PC-9 (cell line): ENCODE measurements at regions not wholly inside any gene's neighbourhood (a gene's known extent, or its start where the extent isn't known, plus 50 kb on each side); places are given as distances from the start of the nearest gene placed in this dataset.

ENCODE experiments used
- BruUV-seq: library from RNA; stranded (reverse); fragments of 400-500 nt; replicated peaks from 2 replicates; lab custom pipeline; 2021; lab: Mats Ljungman, UMichigan
- CTCF ChIA-PET: fragments of 300-600 bp; sonication (Branson Sonifier 250); formaldehyde crosslinking; loops from one replicate; lab custom pipeline; 2022; ENCODE audit warnings: antibody characterized with exemption; lab: Charles Lee
- POLR2A ChIA-PET: fragments of 300-600 bp; sonication (Branson Sonifier 250); formaldehyde crosslinking; loops from one replicate; lab custom pipeline; 2022; ENCODE audit warnings: antibody characterized with exemption; ENCODE audit not compliant: unreplicated experiment; lab: Charles Lee
- DNase-seq, 2 experiments: peaks; one replicate each; pipeline versions ENCODE4 v3.0.0 to v3.0.0-alpha.2; 2015 to 2022; ENCODE audit warnings: mixed read lengths in 1 of 2
- H2AFZ ChIP-seq: fragments of 200-600 bp; sonication (generic); 2 replicates; pipeline ENCODE4 v1.8.1; 2017; ENCODE audit warnings: antibody characterized with exemption
- H3F3A ChIP-seq: fragments of 200-600 bp; sonication (generic); 2 replicates; pipeline ENCODE4 v1.8.1; 2017; ENCODE audit warnings: antibody characterized with exemption, mild to moderate bottlenecking, low read depth; ENCODE audit not compliant: insufficient read depth
- H3K27ac ChIP-seq: fragments of 200-600 bp; sonication (generic); 2 replicates; pipeline ENCODE4 v1.6.1; 2016; ENCODE audit warnings: mixed run types
- H3K27me3 ChIP-seq: fragments of 200-600 bp; sonication (generic); 2 replicates; pipeline ENCODE4 v1.6.1; 2016; ENCODE audit warnings: low read depth, mixed run types; ENCODE audit not compliant: insufficient read depth
- H3K36me3 ChIP-seq: fragments of 200-600 bp; sonication (generic); 2 replicates; pipeline ENCODE4 v1.6.1; 2016; ENCODE audit warnings: low read depth, mixed run types
- H3K4me1 ChIP-seq: fragments of 200-600 bp; sonication (generic); replicated peaks from 2 replicates; pipeline ENCODE4 v1.6.1; 2016; ENCODE audit warnings: mixed run types; ENCODE audit not compliant: insufficient read depth
- H3K4me2 ChIP-seq: fragments of 200-600 bp; sonication (generic); 2 replicates; pipeline ENCODE4 v1.6.1; 2017; ENCODE audit warnings: mixed run types
- H3K4me3 ChIP-seq: fragments of 200-600 bp; sonication (generic); 2 replicates; pipeline ENCODE4 v1.6.1; 2016; ENCODE audit warnings: mixed run types
- H3K79me2 ChIP-seq: fragments of 200-600 bp; sonication (generic); 2 replicates; pipeline ENCODE4 v1.6.1; 2017; ENCODE audit warnings: low read depth, mixed run types
- H3K9me2 ChIP-seq: fragments of 200-600 bp; sonication (generic); 2 replicates; pipeline ENCODE4 v1.8.1; 2017; ENCODE audit warnings: mild to moderate bottlenecking; ENCODE audit not compliant: insufficient read depth
- H3K9me3 ChIP-seq: fragments of 200-600 bp; sonication (generic); 2 replicates; pipeline ENCODE4 v1.8.1; 2016; ENCODE audit warnings: low read depth; ENCODE audit not compliant: insufficient read depth
- H4K20me1 ChIP-seq: fragments of 200-600 bp; sonication (generic); 2 replicates; pipeline ENCODE4 v1.8.1; 2017; ENCODE audit not compliant: insufficient read depth
- CTCF ChIP-seq: fragments of 200-600 bp; sonication (generic); conservative IDR thresholded peaks from 2 replicates; pipeline ENCODE4 v1.6.1; 2017; ENCODE audit warnings: mixed run types, antibody characterized with exemption, mild to moderate bottlenecking, moderate library complexity
- EZH2 ChIP-seq: fragments of 200-600 bp; sonication (generic); IDR thresholded peaks from 2 replicates; pipeline ENCODE4 v1.8.0; 2017; ENCODE audit warnings: antibody characterized with exemption, low read depth
- intact Hi-C: fragments of 100-400 bp; cut with micrococcal nuclease; formaldehyde crosslinking; loops from one replicate; pipeline ENCODE4 v1.10.0; 2022; ENCODE audit not compliant: unreplicated experiment

GRCh38 chr12:115639648-115640012 lies 637.9 kb downstream of the MED13L start:
- Histone ChIP-seq H4K20me1 (no peaks in the 10 kb centered on the region), H3K27me3 (peaks cover 46% of the 10 kb centered on the region), H3K79me2 (no peaks in the 10 kb centered on the region), H2AFZ (no peak overlapping the region), H3K4me3 (no peak overlapping the region), H3K9me2 (no peaks in the 10 kb centered on the region), H3K27ac (no peak overlapping the region), H3K9me3 (no peaks in the 10 kb centered on the region), H3K36me3 (no peaks in the 10 kb centered on the region), H3F3A (no peaks in the 10 kb centered on the region), H3K4me1 (no peaks in the 10 kb centered on the region), H3K4me2 (no peak overlapping the region)
- POLR2A ChIA-PET: no interaction called here
- intact Hi-C loops: no loop called here
- CTCF ChIA-PET: no interaction called here
- BruUV-seq: no TSS peak
- TF ChIP-seq CTCF: no peak
- TF ChIP-seq EZH2: no peak
- DNase-seq: no peak

DNA sequence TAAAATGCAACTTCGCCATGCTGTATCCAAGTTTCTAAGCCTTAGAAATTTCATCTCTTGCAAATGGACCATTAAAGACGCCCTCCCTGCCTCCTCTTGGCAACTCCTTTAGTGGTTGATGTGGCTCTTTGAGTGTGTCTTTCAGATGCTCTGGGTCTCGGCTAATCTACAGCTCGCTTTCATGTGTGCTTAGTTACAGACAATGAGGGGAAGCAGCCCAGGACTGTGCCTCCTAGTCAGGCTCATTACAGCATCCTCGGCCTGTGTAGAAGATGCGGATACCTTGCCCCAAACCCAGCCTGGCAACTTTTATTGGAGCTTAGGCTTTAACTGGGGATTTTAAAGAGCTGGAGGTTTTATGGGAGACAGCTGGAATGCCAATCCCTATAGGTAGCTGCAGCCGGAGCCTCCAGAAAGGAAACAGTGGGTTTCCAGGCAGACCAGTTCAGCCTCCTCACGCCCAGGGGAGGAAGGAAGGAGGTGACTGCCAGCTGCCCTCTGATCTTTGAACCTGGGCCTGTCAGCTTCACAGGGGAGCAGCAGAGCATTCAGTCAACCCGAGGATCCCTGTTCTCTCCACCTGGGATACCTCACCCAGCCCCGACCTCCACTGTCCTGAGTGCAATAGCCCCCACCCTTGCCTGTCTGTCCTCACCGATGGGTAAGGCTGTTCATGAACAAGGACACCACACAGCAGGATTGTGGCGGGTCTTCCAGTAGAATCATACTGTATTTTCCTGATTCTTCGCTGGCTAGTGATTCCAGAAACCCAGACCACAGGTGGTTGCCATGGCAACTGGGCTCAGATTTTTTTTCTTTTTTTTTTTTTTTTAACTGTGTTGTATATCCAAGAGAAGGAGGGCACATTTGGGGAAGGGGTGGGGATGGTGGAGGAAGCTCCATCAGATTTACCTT lies 638.5 kb downstream of the MED13L start:
- Histone ChIP-seq H2AFZ (no peak overlapping the region), H3K4me3 (no peak overlapping the region), H3K4me1 (no peaks in the 10 kb centered on the region), H4K20me1 (no peaks in the 10 kb centered on the region), H3F3A (no peaks in the 10 kb centered on the region), H3K9me3 (no peaks in the 10 kb centered on the region), H3K36me3 (no peaks in the 10 kb centered on the region), H3K9me2 (no peaks in the 10 kb centered on the region), H3K4me2 (no peak overlapping the region), H3K79me2 (no peaks in the 10 kb centered on the region), H3K27me3 (peaks cover 46% of the 10 kb centered on the region), H3K27ac (no peak overlapping the region)
- TF ChIP-seq CTCF (no peak), EZH2 (no peak)
- intact Hi-C loops: no loop called here
- POLR2A ChIA-PET: no interaction called here
- DNase-seq: no peak
- BruUV-seq: no TSS peak
- CTCF ChIA-PET: no interaction called here

DNA sequence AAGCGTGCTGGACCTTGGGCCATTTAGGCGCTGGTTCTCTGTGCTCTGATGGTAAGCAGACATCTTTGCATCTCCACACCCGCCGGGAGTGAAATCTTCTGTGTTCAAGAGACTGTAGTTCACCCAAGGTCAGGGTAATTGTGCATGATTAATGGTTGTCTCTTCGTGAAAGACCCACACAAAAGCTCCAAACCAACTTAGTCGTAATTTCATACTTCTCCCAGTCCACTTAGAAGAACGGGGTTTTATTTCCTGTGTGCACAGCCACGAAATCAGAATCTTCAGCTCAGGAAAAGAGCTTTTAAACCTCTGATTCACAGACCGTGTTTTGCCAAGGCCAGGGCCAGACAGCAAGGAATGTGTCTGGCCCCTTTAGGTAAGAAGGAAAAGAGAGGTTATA lies 640.9 kb downstream of the MED13L start:
- no peaks in the 10 kb centered on the region for H3K36me3 ChIP-seq
- CTCF ChIA-PET: interaction anchor here (0.6 kb wide), 1 partner anchor 995 kb away, joined by 3 read pairs; no protein-coding TSS in a partner anchor
- BruUV-seq: no TSS peak
- H3K4me2 ChIP-seq: no peak overlapping the region
- H3K9me3 ChIP-seq: no peaks in the 10 kb centered on the region
- DNase-seq: no peak
- no peaks in the 10 kb centered on the region for H3K9me2 ChIP-seq
- H3K27ac ChIP-seq: no peak overlapping the region
- no peak overlapping the region for H2AFZ ChIP-seq
- H3F3A ChIP-seq: no peaks in the 10 kb centered on the region
- H3K79me2 ChIP-seq: no peaks in the 10 kb centered on the region
- no peak overlapping the region for H3K4me3 ChIP-seq
- TF ChIP-seq EZH2 (no peak), CTCF (no peak)
- intact Hi-C loops: no loop called here
- no peaks in the 10 kb centered on the region for H4K20me1 ChIP-seq
- peaks cover 40% of the 10 kb centered on the region for H3K27me3 ChIP-seq
- no peaks in the 10 kb centered on the region for H3K4me1 ChIP-seq
- POLR2A ChIA-PET: no interaction called here
